Pulmonary artery endothelial cell (primary cell): ENCODE measurements at regions not wholly inside any gene's neighbourhood (a gene's known extent, or its start where the extent isn't known, plus 50 kb on each side); places are given as distances from the start of the nearest gene placed in this dataset.

Experiments
- DNase-seq: peaks from one replicate; pipeline ENCODE4 v3.0.0-alpha.2; 2011; ENCODE audit warnings: low read depth, low spot score

DNA sequence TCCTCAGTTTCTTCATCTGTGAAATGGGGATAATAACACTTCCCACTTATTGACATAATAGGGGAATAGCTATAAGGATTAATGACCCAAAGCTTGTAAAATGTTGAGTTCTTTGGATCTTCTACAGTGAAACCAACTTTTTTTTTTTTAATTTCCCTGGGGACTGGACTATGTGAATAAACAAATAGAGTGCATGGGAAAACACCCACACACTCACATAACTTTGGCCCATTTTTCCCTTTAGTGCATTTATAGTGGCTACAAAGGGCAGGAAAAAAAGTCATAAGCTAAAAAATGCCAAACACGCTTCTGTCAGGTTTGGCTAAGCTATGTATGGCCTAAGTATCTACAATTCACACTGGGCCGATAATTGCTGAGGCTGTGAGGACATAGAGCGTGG lies 406.2 kb upstream of the JAG1 start:
- DNase-seq: no peak

DNA sequence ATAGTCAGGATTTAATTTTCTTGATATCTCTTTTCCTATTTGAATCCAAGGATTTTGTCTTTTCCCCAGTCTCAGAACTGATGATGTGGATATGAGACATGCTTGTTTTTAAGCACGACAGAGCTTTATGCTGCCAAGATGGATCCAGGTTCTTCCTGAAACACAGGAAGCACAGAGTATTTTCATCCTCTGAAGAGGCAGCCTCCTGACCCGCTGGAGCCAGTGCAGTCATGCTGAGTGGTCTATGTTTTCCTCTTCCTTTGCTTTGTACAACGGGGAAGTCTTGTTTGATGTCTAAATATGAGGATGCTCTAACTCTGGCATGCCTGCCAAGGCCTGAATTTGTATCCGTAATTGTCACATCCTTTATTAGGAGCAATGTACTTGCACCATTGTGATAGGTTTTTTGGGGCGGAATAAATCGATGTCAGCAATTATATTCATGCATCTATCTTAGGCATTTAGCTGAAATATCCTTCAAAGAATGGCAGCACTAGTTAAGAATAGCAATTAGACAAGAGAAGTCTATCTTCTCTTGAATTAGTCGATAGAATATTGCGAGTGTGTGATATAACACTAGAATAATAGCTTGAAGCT lies 407.1 kb upstream of the JAG1 start:
- peak; percentile 90 for DNase-seq

DNA sequence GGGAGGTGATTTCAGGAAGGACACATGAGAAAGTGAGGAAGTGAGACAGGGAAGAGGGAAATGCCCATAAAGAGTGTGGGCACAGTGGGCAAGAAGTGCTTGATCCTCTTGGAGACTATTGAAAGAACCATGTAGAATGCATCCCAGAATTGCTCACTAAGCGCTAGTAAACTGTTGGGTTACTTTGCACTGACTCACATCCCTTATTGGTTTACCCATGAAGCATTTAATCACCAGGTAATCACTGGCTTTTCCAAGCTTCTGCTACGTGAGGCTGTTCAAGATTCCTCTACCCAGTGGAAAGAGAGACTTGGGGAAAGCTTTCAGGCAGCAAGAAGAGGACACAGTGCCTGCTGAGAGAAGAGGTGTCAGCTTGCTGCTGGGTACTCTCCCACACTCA lies 410.0 kb upstream of the JAG1 start:
- DNase-seq: no peak

DNA sequence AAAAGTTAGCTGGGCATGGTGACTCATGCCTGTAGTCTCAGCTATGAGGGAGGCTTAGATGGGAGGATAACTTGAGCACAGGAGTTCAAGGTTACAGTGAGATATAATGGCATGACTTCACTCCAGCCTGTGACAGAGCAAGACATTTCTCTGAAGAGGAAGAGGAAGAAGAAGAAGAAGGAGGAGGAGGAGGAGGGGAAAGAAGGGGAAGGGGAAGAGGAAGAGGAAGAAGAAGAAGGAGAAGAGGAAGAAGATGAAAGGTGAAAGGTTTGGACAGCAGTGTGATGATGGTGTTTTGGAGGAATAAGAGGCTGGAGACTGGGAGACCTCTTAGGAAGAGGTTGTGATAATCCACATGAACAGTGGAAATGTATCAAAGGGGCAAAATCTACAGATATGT lies 410.7 kb upstream of the JAG1 start:
- no peak for DNase-seq

DNA sequence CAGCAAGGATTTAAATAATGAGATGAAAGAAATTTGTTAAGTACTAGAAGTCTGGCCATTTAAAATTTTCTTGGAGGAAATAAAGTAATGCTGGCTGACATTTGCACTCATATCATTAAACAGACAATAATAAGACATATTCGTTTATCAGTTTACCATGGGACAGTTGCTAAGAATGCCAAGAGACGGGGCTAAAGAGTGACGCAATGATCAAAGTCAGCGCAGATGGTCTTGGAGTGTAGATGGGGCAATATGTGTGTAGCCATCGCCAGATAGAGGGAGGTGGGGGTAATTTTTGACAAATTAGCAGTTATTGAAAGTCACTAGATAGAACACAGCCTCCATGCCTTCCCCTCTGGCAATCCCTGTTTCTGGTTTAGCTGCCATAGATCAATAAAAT lies 413.2 kb upstream of the JAG1 start:
- no peak for DNase-seq

DNA sequence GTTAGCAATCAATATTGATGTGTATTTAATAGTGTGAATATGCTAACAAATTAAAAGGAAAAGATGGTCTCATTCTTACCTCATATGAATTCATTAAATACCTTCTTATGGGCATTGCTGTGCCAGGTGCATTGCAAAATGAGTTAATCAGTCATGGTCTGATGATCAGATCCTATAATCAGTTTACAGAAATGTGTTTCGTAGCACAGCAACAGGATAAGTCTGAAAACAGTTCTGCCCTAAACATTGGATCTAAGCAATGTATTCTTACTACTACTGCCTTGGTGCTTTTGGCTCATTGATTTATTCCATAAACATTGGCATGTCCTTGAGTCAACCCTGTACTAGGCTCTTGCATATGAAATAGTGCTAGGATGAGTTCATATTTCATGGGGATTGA lies 417.0 kb upstream of the JAG1 start:
- DNase-seq: no peak

DNA sequence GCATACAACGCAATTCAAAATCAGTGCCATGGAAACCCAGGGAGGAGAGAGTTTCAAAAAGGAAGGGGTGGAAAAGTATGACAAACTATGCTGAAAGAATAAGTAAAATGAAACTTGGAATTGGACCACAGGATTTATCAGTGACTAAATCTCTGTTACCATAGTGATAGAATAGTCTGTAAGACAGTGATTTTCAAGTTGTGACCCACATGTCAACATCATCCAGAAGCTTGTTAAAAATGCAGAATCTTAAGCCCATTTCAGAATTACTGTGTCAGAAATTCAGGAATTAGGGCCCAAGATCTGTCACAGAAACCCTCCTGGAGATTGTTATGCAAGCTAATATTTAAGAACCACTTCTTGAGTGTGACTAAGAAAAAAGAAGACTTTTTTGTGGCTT lies 417.7 kb upstream of the JAG1 start:
- no peak for DNase-seq

DNA sequence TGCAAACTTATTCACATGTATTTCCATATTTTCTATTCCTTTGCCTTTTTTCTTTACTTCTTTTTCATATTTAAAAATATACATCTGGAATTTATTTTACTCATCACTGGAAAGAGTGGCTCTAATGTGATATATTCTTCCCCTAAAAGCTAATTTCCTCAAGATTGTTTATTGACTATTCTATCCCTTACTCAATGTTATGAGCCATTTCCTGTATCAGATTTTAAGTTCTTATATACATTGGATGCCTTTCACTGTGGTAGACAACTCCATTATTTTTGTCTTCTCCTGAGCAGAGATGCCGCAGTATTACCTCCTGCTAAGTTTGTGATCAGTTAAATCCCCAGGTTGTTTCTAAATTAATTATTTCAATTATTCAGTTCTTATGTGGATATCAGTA lies 418.4 kb upstream of the JAG1 start:
- no peak for DNase-seq

DNA sequence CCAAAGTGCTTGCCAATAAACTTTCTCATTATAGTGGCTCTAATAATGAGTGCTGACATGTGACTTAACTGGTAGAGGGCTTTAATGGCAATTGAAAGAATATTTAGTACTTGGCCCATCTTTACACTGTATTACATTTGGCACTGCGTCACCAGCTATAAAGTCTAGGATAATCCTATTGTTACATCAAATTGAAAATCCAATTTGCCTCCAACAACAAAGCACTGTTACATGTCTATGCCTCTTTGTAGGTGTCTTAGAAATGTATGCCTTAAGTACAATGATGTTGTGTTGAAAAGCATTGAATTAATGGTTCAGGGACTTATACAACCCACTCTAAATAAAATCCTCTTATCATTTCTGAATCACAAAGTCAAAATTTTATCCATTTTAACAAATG lies 420.4 kb upstream of the JAG1 start:
- DNase-seq: no peak

DNA sequence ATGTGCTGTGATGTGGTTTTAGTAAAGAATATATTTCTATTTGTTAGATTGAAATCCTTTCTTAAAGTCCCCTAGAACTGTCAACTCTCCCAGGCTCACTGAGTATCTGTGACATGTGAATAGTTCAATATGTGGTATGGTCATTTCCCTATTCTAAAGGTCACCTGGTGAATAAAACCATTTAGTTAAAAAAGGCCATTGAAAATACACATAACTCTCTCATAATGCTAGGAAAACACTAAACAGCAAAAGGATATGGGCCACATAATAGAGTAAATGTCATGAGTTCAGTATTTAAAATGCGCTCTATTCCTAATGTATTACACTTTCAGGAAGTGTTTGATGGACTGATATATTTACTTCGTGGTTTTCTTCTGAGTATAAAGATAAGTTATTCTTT lies 420.9 kb upstream of the JAG1 start:
- no peak for DNase-seq

DNA sequence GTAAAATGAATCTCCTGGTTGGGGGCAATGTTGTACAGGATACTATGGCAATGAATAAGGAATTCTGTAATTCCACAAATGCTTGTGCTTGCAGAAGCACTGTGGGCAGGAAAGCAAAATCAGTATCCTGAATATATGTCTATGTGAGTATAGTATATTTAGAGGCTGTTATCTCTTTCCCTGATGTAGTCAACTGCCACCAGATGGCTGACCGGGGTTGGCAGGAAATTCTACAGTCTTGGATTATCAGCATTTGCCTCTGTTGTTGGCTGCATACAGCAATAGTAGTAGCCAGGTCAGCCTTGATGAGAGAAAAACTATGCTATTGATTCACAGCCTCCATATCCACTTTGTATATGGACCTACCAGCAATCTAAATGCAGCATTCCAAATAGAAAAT lies 425.1 kb upstream of the JAG1 start:
- no peak for DNase-seq

DNA sequence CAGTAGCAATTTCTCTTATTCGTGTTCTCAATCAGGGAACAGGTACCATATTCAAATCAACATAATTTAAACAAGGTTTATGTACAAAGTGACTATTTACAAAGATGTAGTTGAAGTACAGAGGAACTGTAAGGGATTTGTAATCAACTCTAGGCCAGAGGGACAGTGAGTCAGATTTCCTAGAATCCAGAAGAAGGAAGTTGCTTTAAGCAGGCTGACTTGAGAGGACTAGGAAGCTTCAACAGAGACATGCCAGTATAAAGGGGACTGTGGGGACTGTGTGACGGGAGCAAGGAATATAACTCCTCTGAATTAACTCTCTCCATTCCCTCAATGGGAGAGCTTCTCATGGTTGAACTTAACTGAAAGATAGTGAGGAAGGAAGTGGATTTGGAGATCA lies 427.4 kb upstream of the JAG1 start:
- peak; percentile 39 for DNase-seq

DNA sequence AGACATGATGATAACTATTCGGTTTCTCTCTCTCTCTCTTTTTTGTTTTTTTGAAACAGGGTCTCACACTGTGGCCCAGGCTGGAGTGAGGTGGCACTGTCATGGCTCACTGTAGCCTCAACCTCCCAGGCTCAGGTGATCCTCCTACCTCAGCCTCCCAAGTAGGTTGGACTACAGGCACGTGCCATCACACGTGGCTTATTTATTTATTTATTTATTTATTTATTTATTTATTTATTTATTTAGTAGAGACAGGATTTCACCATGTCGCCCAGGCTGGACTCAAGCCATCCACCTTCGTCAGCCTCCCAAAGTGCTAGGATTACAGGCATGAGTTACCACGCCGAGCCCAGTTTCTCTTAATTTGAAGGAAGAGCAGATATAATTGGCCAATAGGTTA lies 427.9 kb upstream of the JAG1 start:
- no peak for DNase-seq

DNA sequence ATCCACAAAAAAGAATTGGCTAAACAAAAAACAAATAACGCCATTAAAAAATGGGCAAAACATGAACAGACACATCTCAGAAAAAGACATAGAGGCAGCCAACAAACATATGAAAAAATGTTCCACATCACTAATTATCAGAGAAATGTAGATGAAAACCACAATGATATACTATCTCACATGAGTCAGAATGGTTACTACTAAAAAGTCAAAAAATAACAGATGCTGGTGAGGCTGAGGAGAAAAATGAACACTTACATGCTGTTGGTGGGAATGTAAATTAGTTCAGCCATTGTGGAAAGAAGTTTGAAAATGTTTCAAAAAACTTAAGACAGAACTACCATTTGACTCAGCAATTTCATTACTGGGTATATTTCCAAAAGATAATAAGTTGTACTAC lies 430.1 kb upstream of the JAG1 start:
- DNase-seq: no peak

DNA sequence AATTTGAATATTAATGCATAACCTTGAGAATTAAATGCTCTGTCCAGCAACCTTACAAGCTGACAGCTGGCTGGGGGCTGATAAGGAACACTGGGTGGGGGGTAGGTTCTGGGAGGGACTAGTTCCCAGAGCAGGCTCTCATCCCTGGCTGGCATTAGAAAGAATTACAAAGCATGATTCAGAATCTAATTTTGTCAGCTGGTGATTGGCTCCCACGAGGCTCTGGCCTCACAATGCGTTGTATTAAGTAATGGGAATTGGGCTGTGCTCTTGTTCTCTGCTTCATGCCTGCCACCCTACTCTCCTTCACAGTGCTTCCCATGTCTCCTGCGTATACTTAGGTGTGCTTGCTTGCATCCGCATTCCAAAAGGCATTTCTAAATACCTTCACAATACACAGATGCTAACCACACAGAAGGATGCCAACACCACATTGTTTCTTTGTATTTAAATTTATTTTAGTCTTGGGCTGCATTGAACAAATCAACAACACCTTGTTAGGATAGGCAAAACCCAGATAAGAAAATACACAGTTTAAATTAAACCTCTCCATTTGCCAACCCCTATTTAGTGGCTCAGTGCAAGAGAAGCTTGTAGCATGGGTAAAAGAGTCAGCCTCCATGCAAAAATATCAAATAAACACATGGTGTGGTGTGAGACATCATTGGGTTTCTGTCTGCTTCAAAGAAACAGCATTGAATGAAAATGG lies 434.5 kb upstream of the JAG1 start:
- no peak for DNase-seq

DNA sequence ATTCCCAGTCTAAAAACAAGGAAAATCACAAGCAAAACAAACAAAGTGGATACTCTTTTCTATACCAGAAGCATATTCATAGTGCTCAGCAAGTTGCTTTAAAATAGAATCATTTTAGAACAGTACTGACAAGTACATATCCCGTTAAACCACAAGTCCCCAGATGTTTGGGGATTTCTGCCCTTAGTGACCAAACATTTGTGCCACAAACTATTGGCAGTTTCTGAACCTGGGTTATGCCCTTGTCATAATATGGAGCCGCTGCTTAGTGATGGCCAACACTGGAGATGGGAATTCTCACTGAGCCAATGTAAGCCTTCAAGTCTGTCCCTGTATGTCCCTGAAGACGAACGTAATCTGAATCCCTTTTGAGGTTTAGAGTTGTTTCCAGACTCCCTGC lies 436.7 kb upstream of the JAG1 start:
- DNase-seq: no peak

DNA sequence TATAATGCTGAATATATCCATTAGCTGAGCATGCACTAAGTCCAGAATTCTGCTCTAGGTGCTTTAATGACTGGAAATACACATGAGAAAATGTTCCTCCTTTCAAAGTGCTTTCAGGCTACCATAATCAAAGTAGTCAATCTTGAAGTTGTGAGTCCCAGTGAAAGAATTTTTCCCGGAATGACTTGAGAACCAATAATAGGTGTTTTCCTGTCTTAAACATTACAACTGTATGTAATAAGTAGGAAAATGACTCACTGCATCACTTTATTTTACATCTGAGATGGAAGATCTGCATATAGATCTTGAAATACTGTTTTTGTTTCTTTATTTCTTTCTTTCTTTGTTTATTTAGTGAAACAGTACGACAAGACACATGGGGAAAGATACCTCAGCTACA lies 437.4 kb upstream of the JAG1 start:
- no peak for DNase-seq

DNA sequence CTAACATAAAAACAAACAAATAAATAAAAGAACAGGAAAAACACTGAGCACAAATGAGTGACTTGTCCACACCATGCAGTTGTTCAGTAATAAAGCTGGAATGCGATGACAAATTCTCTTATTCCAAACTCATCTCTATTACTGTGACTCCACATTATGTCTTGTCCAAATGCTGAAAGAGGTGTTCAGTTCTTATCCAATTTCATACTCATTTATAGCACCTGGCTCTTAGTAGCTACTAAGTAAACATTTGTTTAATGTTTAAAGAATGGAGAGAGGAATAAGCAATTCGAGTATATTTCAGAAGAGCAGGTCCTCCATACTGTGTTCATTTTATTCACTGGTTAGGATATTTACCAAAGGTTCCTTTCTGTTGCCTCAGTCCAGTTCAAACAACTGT lies 439.0 kb upstream of the JAG1 start:
- no peak for DNase-seq

DNA sequence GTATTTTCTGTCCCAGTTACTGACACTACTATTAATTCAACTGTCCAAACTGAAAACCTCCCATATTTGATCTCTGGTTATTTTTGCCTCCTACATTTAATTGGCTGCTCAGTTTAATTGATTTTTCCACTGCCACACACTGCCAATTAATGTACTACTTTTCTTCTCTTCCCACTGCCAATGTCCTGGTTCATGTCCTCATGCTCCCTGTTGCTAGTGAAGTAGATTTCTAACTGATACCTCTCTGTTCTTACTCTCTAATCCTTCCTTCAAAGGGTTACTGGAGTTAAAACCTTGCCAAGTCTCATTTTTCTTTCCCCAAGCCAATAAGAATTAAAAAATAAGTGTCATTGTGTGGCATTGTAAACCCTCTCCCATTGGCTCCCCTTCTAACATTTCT lies 440.6 kb upstream of the JAG1 start:
- DNase-seq: no peak

DNA sequence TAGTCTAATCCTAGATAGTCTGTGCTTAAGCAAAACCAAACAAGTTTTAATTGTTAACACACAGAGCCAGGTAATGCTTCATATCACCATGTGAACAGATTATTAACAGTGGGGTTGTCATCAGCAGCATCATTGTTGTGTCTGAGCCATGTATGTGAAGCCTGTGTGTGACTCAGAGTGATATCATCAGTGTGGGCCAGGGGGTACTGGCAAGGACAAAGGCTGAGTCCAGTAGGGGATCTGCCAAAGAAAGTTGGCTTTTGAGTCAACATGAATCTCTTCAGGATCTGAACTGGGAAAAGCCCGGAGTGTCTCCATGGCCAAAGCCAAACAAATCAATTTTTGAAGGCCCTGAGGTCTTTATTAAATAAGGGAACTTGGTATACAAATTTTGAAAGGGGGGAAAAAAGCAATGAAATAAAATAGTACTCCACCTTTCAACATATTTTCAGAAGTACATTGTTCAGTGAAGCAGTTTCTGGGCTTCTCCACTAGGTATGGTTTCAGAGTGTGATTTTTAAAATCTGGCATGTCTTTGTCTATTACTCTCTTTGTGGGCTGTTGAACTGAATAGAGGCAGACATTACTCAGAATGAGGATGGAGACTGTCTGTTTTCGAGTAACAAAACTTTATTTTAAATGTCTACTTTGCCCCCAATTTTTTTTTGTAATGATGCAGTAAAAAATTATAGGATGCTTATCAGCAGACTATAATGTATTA lies 444.2 kb upstream of the JAG1 start:
- peak; percentile 44 for DNase-seq

DNA sequence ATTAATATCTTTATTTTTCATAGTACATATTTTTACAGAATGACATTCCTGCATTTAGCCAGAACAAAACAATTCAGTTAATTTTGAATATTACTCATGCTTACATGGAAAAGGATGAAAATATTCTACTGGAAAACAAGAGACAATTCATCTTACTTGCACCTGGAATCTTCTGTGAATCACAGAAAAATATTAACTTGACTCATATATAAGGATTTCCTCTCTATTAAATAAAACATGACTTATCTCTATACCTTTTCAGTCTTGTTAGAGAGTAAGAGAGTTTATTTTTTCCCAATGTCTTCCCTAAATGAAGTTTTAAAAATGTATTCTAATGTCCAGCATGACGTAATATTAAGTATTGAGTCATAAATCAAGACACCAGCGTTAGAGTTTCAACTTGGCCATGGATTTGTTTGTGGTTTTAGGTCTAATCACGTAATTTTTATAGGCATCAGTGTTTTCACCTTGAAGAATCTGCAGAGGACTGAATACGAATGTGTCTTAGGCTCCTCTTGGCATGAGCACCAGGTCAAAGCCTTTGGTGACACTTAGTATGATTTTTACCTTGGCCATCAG lies 445.1 kb upstream of the JAG1 start:
- no peak for DNase-seq

DNA sequence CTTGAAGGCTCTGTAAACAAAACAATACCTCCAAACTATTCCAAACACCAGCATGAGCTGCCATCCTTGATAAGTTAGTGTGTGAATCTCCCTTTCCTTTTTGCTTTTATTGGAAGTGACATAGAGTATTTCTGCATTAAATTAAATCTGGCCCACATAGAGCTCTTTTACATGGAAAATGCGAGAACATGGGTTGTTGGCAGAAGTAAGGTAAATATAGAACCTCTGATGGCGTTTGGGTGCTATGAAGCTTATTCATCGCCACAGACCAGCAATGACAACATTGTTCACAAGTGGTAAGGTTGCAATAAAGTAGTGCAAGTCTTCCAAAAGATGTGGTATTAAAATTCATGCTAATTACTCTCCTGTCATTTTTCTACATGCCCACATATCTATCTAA lies 445.8 kb upstream of the JAG1 start:
- DNase-seq: no peak

DNA sequence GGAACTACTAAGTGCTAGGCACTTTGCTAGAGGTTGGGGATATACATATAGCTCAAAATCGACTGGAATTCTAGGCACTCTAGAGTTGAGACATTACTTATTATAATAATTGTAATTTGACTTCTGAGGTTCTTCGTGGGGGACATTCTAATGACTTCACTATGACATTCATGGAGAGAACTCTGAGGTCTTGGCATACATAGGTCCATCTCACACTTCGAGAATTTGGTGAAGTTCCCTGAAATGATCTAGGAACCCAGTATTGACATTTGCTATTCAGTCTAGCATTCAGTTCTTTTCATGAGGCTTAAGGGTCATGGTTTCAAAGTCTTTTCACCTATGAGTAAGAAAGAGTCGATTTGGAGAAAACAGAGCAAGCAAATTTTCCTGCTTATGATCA lies 446.6 kb upstream of the JAG1 start:
- no peak for DNase-seq
